H9 (cell line): ENCODE measurements at regions not wholly inside any gene's neighbourhood (a gene's known extent, or its start where the extent isn't known, plus 50 kb on each side); places are given as distances from the start of the nearest gene placed in this dataset.
A peak's percentile ranks its signal among the peaks of the same experiment; 100 is the strongest.

Experiments used
- DNase-seq: peaks from one replicate; pipeline ENCODE4 v3.0.0-alpha.2; 2017
- H2AFZ ChIP-seq: one replicate; pipeline ENCODE4 v1.6.1; 2013; ENCODE audit warnings: mild to moderate bottlenecking, low read length, control low read depth, moderate library complexity
- H2AK5ac ChIP-seq: 2 replicates; pipeline ENCODE4 v1.6.1; 2013; ENCODE audit warnings: low read length, control low read depth, mixed read lengths; ENCODE audit not compliant: insufficient read length
- H2BK120ac ChIP-seq: one replicate; pipeline ENCODE4 v1.6.1; 2013; ENCODE audit warnings: low read depth, mild to moderate bottlenecking, low read length, control low read depth, inconsistent platforms; ENCODE audit not compliant: poor library complexity, severe bottlenecking
- H2BK12ac ChIP-seq: 2 replicates; pipeline ENCODE4 v1.6.1; 2013; ENCODE audit warnings: low read length, control low read depth, mixed read lengths, low read depth; ENCODE audit not compliant: insufficient read length
- H2BK15ac ChIP-seq: 2 replicates; pipeline ENCODE4 v1.6.1; 2013; ENCODE audit warnings: low read depth, low read length, control low read depth
- H2BK20ac ChIP-seq: one replicate; pipeline ENCODE4 v1.6.1; 2013; ENCODE audit warnings: low read depth, mild to moderate bottlenecking, low read length, control low read depth, inconsistent platforms; ENCODE audit not compliant: poor library complexity, severe bottlenecking
- H2BK5ac ChIP-seq: 2 replicates; pipeline ENCODE4 v1.6.1; 2013; ENCODE audit warnings: low read length, control low read depth, mixed read lengths; ENCODE audit not compliant: insufficient read length
- H3K14ac ChIP-seq: 2 replicates; pipeline ENCODE4 v1.6.1; 2013; ENCODE audit warnings: low read length, control low read depth; ENCODE audit not compliant: insufficient read depth
- H3K18ac ChIP-seq: 2 replicates; pipeline ENCODE4 v1.6.1; 2013; ENCODE audit warnings: low read depth, mild to moderate bottlenecking, mixed read lengths, low read length, control low read depth; ENCODE audit not compliant: insufficient read length
- H3K23ac ChIP-seq: 2 replicates; pipeline ENCODE4 v1.6.1; 2013; ENCODE audit warnings: low read length, control low read depth, mixed read lengths, low read depth; ENCODE audit not compliant: insufficient read length
- H3K23me2 ChIP-seq: 2 replicates; pipeline ENCODE4 v1.6.1; 2013; ENCODE audit warnings: low read depth, mild to moderate bottlenecking, mixed read lengths, low read length, control low read depth; ENCODE audit not compliant: insufficient read length, poor library complexity, severe bottlenecking
- H3K27ac ChIP-seq: 2 replicates; pipeline ENCODE4 v1.5.1; 2013; ENCODE audit warnings: low read length, control low read depth, mixed read lengths, low read depth; ENCODE audit not compliant: insufficient read length
- H3K27me3 ChIP-seq: 2 replicates; pipeline ENCODE4 v1.6.1; 2013; ENCODE audit warnings: low read length, control low read depth, inconsistent platforms; ENCODE audit not compliant: insufficient read depth
- H3K4ac ChIP-seq: 2 replicates; pipeline ENCODE4 v1.6.1; 2013; ENCODE audit warnings: low read depth, mild to moderate bottlenecking, control low read depth, inconsistent platforms, low read length, moderate library complexity
- H3K4me1 ChIP-seq: 2 replicates; pipeline ENCODE4 v1.6.1; 2013; ENCODE audit warnings: low read length, control low read depth, inconsistent platforms; ENCODE audit not compliant: insufficient read depth
- H3K4me2 ChIP-seq: 2 replicates; pipeline ENCODE4 v1.6.1; 2013; ENCODE audit warnings: low read length, control low read depth, mixed read lengths; ENCODE audit not compliant: insufficient read length, insufficient read depth
- H3K56ac ChIP-seq: 2 replicates; pipeline ENCODE4 v1.6.1; 2013; ENCODE audit warnings: low read depth, mild to moderate bottlenecking, mixed read lengths, low read length, control low read depth; ENCODE audit not compliant: insufficient read length
- H3K79me1 ChIP-seq: 2 replicates; pipeline ENCODE4 v1.6.1; 2013; ENCODE audit warnings: low read depth, mild to moderate bottlenecking, moderate library complexity, low read length, control low read depth, inconsistent platforms; ENCODE audit not compliant: insufficient read depth, poor library complexity, severe bottlenecking
- H3K79me2 ChIP-seq: 2 replicates; pipeline ENCODE4 v1.6.1; 2013; ENCODE audit warnings: low read length, control low read depth, inconsistent platforms; ENCODE audit not compliant: insufficient read depth
- H3K9ac ChIP-seq: 2 replicates; pipeline ENCODE4 v1.6.1; 2013; ENCODE audit warnings: low read length, control low read depth, mixed read lengths; ENCODE audit not compliant: insufficient read length; ENCODE audit errors: extremely low read depth
- H3K9me3 ChIP-seq: one replicate; pipeline ENCODE4 v1.6.1; 2013; ENCODE audit warnings: low read depth, low read length, inconsistent platforms; ENCODE audit not compliant: control insufficient read depth
- H3T11ph ChIP-seq: one replicate; pipeline ENCODE4 v1.6.1; 2013; ENCODE audit warnings: mild to moderate bottlenecking, low read length, control low read depth, inconsistent platforms
- H4K20me1 ChIP-seq: one replicate; pipeline ENCODE4 v1.6.1; 2013; ENCODE audit not compliant: control insufficient read depth, insufficient read length, insufficient read depth
- H4K5ac ChIP-seq: 2 replicates; pipeline ENCODE4 v1.6.1; 2013; ENCODE audit warnings: low read depth, mild to moderate bottlenecking, mixed read lengths, low read length, control low read depth; ENCODE audit not compliant: insufficient read length
- H4K8ac ChIP-seq: replicated peaks from 2 replicates; pipeline ENCODE4 v1.6.1; 2013; ENCODE audit warnings: low read length, control low read depth, mixed read lengths, low read depth; ENCODE audit not compliant: insufficient read length
- H4K91ac ChIP-seq: 2 replicates; pipeline ENCODE4 v1.6.1; 2013; ENCODE audit warnings: low read depth, mild to moderate bottlenecking, moderate library complexity, mixed read lengths, low read length, control low read depth; ENCODE audit not compliant: insufficient read length
- H3K27ac Mint-ChIP-seq, 3 experiments: 2 replicates in 2 of 3; 3 replicates in 1 of 3; pipeline ENCODE4 v1.8.0; 2020 to 2021; ENCODE audit warnings: mixed read lengths in 3 of 3, mild to moderate bottlenecking in 1 of 3, moderate library complexity in 1 of 3
- H3K27me3 Mint-ChIP-seq: 2 replicates; pipeline ENCODE4 v1.8.0; 2021; ENCODE audit warnings: low read depth, mild to moderate bottlenecking, moderate library complexity, mixed read lengths
- H3K36me3 Mint-ChIP-seq, 3 experiments: 2 replicates in 2 of 3; 3 replicates in 1 of 3; pipeline ENCODE4 v1.8.0; 2020 to 2021; ENCODE audit warnings: low read depth in 3 of 3, mixed read lengths in 3 of 3; ENCODE audit not compliant: insufficient read depth in 1 of 3
- H3K4me1 Mint-ChIP-seq, 2 experiments: 2 replicates each; pipeline ENCODE4 v1.8.0; 2020; ENCODE audit warnings: mixed read lengths in 2 of 2
- H3K4me3 Mint-ChIP-seq, 2 experiments: 2 replicates in 1 of 2; 3 replicates in 1 of 2; pipeline ENCODE4 v1.8.0; 2020 to 2021; ENCODE audit warnings: mild to moderate bottlenecking in 2 of 2, mixed read lengths in 2 of 2, moderate library complexity in 1 of 2
- H3K9me3 Mint-ChIP-seq, 2 experiments: 2 replicates in 1 of 2; 3 replicates in 1 of 2; pipeline ENCODE4 v1.8.0; 2020; ENCODE audit warnings: mild to moderate bottlenecking in 2 of 2, mixed read lengths in 2 of 2, moderate library complexity in 1 of 2
- CTCF ChIP-seq: fragments of 200-600 bp; sonication (generic); conservative IDR thresholded peaks from 3 replicates; pipeline ENCODE4 v1.8.0; 2021; ENCODE audit warnings: antibody characterized with exemption, mild to moderate bottlenecking
- WGBS: extraction: QIAGEN DNeasy Blood & Tissue Kit; methylation state at CpG from one replicate; pipeline ENCODE4 v1.1.7; 2013; ENCODE audit warnings: missing lambda C conversion rate, low lambda C conversion rate, mixed read lengths; ENCODE audit not compliant: insufficient read length; ENCODE audit errors: extremely low coverage; 5-methylcytosine and 5-hydroxymethylcytosine counted together

DNA sequence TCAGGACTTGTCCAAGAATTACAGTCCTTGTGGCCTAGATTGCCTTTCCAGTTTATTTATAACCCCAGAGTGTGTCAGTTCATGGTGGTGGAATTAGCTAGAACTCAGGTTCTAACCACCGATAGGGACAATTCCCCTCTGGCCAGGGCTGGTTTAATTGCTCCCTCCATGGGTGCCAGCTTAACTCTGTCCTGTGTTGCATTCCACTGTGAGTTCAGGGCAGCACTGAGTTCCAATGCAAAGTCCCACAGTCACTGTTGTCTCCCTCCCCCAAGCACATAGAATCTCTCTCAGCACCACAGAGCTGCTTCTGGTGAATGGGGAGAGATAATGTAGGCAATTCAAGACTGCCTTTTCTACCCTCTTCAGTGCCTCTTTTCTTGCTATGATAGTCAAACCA lies 82.5 kb upstream of the TNFRSF21 start:
- Histone ChIP-seq H3K79me1 (no peaks in the 10 kb centered on the region), H2BK5ac (no peak overlapping the region), H2AFZ (peak overlapping the region; percentile 33), H3K79me2 (no peaks in the 10 kb centered on the region), H4K8ac (no peak overlapping the region), H2BK20ac (no peak overlapping the region), H3K14ac (no peak overlapping the region), H3T11ph (no peak overlapping the region), H3K27ac (no peak overlapping the region), H3K27me3 (no peaks in the 10 kb centered on the region), H3K18ac (no peak overlapping the region), H4K20me1 (no peaks in the 10 kb centered on the region), H3K9ac (no peak overlapping the region), H3K23ac (no peak overlapping the region), H3K4ac (no peak overlapping the region), H3K4me1 (no peaks in the 10 kb centered on the region), H3K56ac (no peak overlapping the region), H2BK120ac (no peak overlapping the region), H3K23me2 (no peaks in the 10 kb centered on the region), H2BK15ac (no peak overlapping the region), H2AK5ac (no peak overlapping the region), H4K5ac (peak overlapping the region; percentile 93), H3K9me3 (no peaks in the 10 kb centered on the region), H3K4me2 (no peak overlapping the region), H4K91ac (no peak overlapping the region), H2BK12ac (no peak overlapping the region)
- Mint-ChIP-seq H3K36me3 (peaks cover 0 to 16% (median 1%) of the 10 kb centered on the region in 3 experiments; a peak in 2 of 7 replicates), H3K27me3 (no peaks in the 10 kb centered on the region; the same call in 1 of the 2 replicates), H3K4me1 (peaks cover 4 to 6% of the 10 kb centered on the region in 2 experiments; a peak in 3 of 4 replicates), H3K9me3 (peaks cover 0 to 9% of the 10 kb centered on the region in 2 experiments; a peak in 4 of 5 replicates), H3K27ac (peak overlapping the region in 1 of 3 experiments; percentile 24; a peak in 1 of 7 replicates), H3K4me3 (no peak overlapping the region)
- no peak for TF ChIP-seq CTCF
- DNase-seq = no peak
- no CpG with 5 or more reads among the region's 1 CpG for WGBS
